K562 (cell line): ENCODE measurements at regions not wholly inside any gene's neighbourhood (a gene's known extent, or its start where the extent isn't known, plus 50 kb on each side); places are given as distances from the start of the nearest gene placed in this dataset.
"Not testable (repeated sequence)": the region's sequence is repeated elsewhere in the genome, so short reads cannot be mapped to it uniquely, and the experiment has no call there.

Experiments
- ATAC-seq: fragments of 200-7000 bp; cut with Tn5 transposase; 3 replicates; pipeline ENCODE4 v1.9.1; 2020; ENCODE audit warnings: moderate library complexity
- BruUV-seq: library from RNA; stranded (reverse); fragments of 400-500 nt; replicated peaks from 2 replicates; lab custom pipeline; 2021; lab: Mats Ljungman, UMichigan
- CTCF ChIA-PET: fragments of 300-600 bp; formaldehyde crosslinking; extraction: SDS; loops from one replicate; lab custom pipeline; 2021; ENCODE audit warnings: low intra/inter-chr PET ratio; lab: Yijun Ruan, JAX
- POLR2A ChIA-PET: fragments of 300-600, 350-650 bp; sonication (Branson Sonifier 250); formaldehyde crosslinking; extraction: SDS; loops from one replicate; lab custom pipeline; 2021; ENCODE audit warnings: antibody characterized with exemption, inconsistent platforms; lab: Yijun Ruan, JAX
- DNase-seq, 4 experiments: peaks; one replicate each; pipeline versions ENCODE4 v3.0.0 to v3.0.0-alpha.2; 2011 to 2018; ENCODE audit warnings: low spot score in 3 of 4, mixed read lengths in 3 of 4; ENCODE audit errors: extremely low read depth in 1 of 4
- FAIRE-seq: peaks from 2 replicates; lab custom pipeline; 2011; peaks lifted over from hg19 to GRCh38; lab: Jason Lieb, UNC
- H2AFZ ChIP-seq: 2 replicates; pipeline ENCODE4 v1.6.0; 2011; ENCODE audit warnings: low read depth, low read length, control low read depth, inconsistent platforms
- H3K27ac ChIP-seq: fragments of 200-600 bp; 3 replicates; pipeline ENCODE4 v1.8.0; 2011; ENCODE audit warnings: low read depth, mild to moderate bottlenecking, control low read depth, inconsistent platforms, low read length, moderate library complexity, mixed read lengths; ENCODE audit errors: extremely low read depth
- H3K27me3 ChIP-seq, 2 experiments: fragments of 300-600 bp in 1 of 2; 2 replicates in 1 of 2; 3 replicates in 1 of 2; pipeline versions ENCODE4 v1.6.0 to v1.8.0; 2011; ENCODE audit warnings: inconsistent platforms in 2 of 2, low read length in 2 of 2, mild to moderate bottlenecking in 1 of 2, mixed read lengths in 1 of 2, moderate library complexity in 1 of 2; ENCODE audit not compliant: control insufficient read depth in 2 of 2, insufficient read depth in 2 of 2
- H3K36me3 ChIP-seq: fragments of 300-600 bp; 3 replicates; pipeline ENCODE4 v1.8.0; 2011; ENCODE audit warnings: mild to moderate bottlenecking, low read length, inconsistent platforms; ENCODE audit not compliant: control insufficient read depth, insufficient read depth
- H3K4me1 ChIP-seq, 2 experiments: fragments of 200-600 bp in 1 of 2; replicated peaks in 1 of 2; 2 replicates in 1 of 2; 3 replicates in 1 of 2; pipeline versions ENCODE4 v1.5.1 to v1.8.0; 2011; ENCODE audit warnings: inconsistent platforms in 2 of 2, low read length in 2 of 2, mild to moderate bottlenecking in 1 of 2, mixed read lengths in 1 of 2, moderate library complexity in 1 of 2; ENCODE audit not compliant: control insufficient read depth in 2 of 2, insufficient read depth in 2 of 2
- H3K4me2 ChIP-seq: 2 replicates; pipeline ENCODE4 v1.6.1; 2011; ENCODE audit warnings: low read length, control low read depth, inconsistent platforms, mixed read lengths; ENCODE audit not compliant: insufficient read depth
- H3K4me3 ChIP-seq: fragments of 200-600 bp; sonication (generic), shearing (Covaris generic); 2 replicates; pipeline ENCODE4 v1.5.1; 2016; ENCODE audit warnings: control low read depth, inconsistent platforms
- H3K79me2 ChIP-seq: fragments of 200-600 bp; 3 replicates; pipeline ENCODE4 v1.8.0; 2011; ENCODE audit warnings: low read length, inconsistent platforms; ENCODE audit not compliant: control insufficient read depth, insufficient read depth
- H3K9ac ChIP-seq, 2 experiments: 2 replicates each; pipeline versions ENCODE4 v1.6.0 to v1.6.1; 2011; ENCODE audit warnings: low read depth in 2 of 2, low read length in 2 of 2, control low read depth in 1 of 2, inconsistent platforms in 1 of 2, mild to moderate bottlenecking in 1 of 2, mixed read lengths in 1 of 2; ENCODE audit not compliant: insufficient read depth in 1 of 2
- H3K9me1 ChIP-seq: one replicate; pipeline ENCODE4 v1.6.0; 2011; ENCODE audit warnings: inconsistent platforms, mild to moderate bottlenecking, low read length, moderate library complexity; ENCODE audit not compliant: control insufficient read depth, insufficient read depth
- H3K9me3 ChIP-seq: replicated peaks from 2 replicates; pipeline ENCODE4 v1.5.1; 2011; ENCODE audit warnings: low read depth, low read length, inconsistent platforms; ENCODE audit not compliant: control insufficient read depth, insufficient read depth
- H4K20me1 ChIP-seq: replicated peaks from 2 replicates; pipeline ENCODE4 v1.6.1; 2011; ENCODE audit warnings: low read length, inconsistent platforms, mixed read lengths; ENCODE audit not compliant: control insufficient read depth, insufficient read depth
- KAT7 ChIP-seq: sonication (generic); formaldehyde crosslinking; IDR thresholded peaks from 2 replicates; pipeline ENCODE4 v1.8.0; 2022; ENCODE audit warnings: missing genetic modification reagents, mild to moderate bottlenecking, borderline replicate concordance
- PHB2 ChIP-seq: fragments of 450-650 bp; IDR thresholded peaks from 2 replicates; pipeline ENCODE4 v1.6.1; 2017; ENCODE audit warnings: low read depth
- STAG1 ChIP-seq: sonication (generic); formaldehyde crosslinking; IDR thresholded peaks from 2 replicates; pipeline ENCODE4 v1.5.0; 2020; ENCODE audit warnings: missing genetic modification reagents, borderline replicate concordance
- WGBS: fragments of 100-300 bp; shearing (Covaris generic); methylation state at CpG from one replicate; pipeline ENCODE4 v1.1.6; 2016; ENCODE audit warnings: low coverage, mixed read lengths; ENCODE audit not compliant: insufficient coverage; ENCODE audit errors: missing lambda C conversion rate; 5-methylcytosine and 5-hydroxymethylcytosine counted together
- in situ Hi-C: fragments of 300-500 bp; cut with MboI; formaldehyde crosslinking; loops from 4 replicates; pipeline ENCODE4 v1.15.0; 2018; ENCODE audit warnings: inconsistent platforms, mixed read lengths
- intact Hi-C: fragments of 100-400 bp; cut with micrococcal nuclease; formaldehyde crosslinking; loops from 2 replicates; pipeline ENCODE4 v1.14.2; 2022

- intact Hi-C loops (no loop called here), in situ Hi-C loops (no loop called here)
- no peak for FAIRE-seq
- Histone ChIP-seq H2AFZ (no peak overlapping the region), H3K27me3 (no peaks in the 10 kb centered on the region), H3K36me3 (no peaks in the 10 kb centered on the region), H3K4me1 (no peaks in the 10 kb centered on the region), H3K9me3 (no peaks in the 10 kb centered on the region; the same call in 1 of the 2 replicates), H3K9ac (no peak overlapping the region)
- POLR2A ChIA-PET = no interaction called here
- TF ChIP-seq KAT7 (CRISPR knock-in tag) (no peak), STAG1 (no peak), PHB2 (no peak)
- TF ChIP-seq, all 486 proteins: peak for 0
- Histone ChIP-seq H3K79me2 (no peaks in the 10 kb centered on the region), H4K20me1 (no peaks in the 10 kb centered on the region), H3K4me2 (no peak overlapping the region), H3K27ac (no peak overlapping the region), H3K4me3 (no peak overlapping the region), H3K9me1 (no peaks in the 10 kb centered on the region)
- WGBS = under 1% methylated on average over 33 of the region's 35 CpGs
- CTCF ChIA-PET = no interaction called here
- BruUV-seq = no TSS peak
- no peak for ATAC-seq
- no peak for DNase-seq
Observed at GRCh38 chr10:81502677-81503359, 372.2 kb upstream of the NRG3 start.

GRCh38 chr10:81505777-81506176 is 369.2 kb upstream of the NRG3 start:
- BruUV-seq, CTCF ChIA-PET, H2AFZ ChIP-seq, H3K4me2 ChIP-seq, in situ Hi-C loops, H3K27me3 ChIP-seq, H3K36me3 ChIP-seq, FAIRE-seq, intact Hi-C loops, DNase-seq, H3K4me3 ChIP-seq, POLR2A ChIA-PET, H3K4me1 ChIP-seq, H3K27ac ChIP-seq, H3K79me2 ChIP-seq, ATAC-seq, H3K9me1 ChIP-seq, H3K9me3 ChIP-seq, H4K20me1 ChIP-seq, H3K9ac ChIP-seq: not testable (repeated sequence)
- 2% methylated on average over 17 of the region's 25 CpGs for WGBS
